ENCODE measurements at regions not wholly inside any gene's neighbourhood (a gene's known extent, or its start where the extent isn't known, plus 50 kb on each side); places are given as distances from the start of the nearest gene placed in this dataset.
A peak's percentile ranks its signal among the peaks of the same experiment; 100 is the strongest.
"Not testable (repeated sequence)": the region's sequence is repeated elsewhere in the genome, so short reads cannot be mapped to it uniquely, and the experiment has no call there.

GRCh38 chr1:29583727-29584126 lies 347.4 kb downstream of the PTPRU start:
- no peak for DNase-seq

GRCh38 chr1:29581256-29581655 lies 344.9 kb downstream of the PTPRU start:
- DNase-seq = no peak

DNA sequence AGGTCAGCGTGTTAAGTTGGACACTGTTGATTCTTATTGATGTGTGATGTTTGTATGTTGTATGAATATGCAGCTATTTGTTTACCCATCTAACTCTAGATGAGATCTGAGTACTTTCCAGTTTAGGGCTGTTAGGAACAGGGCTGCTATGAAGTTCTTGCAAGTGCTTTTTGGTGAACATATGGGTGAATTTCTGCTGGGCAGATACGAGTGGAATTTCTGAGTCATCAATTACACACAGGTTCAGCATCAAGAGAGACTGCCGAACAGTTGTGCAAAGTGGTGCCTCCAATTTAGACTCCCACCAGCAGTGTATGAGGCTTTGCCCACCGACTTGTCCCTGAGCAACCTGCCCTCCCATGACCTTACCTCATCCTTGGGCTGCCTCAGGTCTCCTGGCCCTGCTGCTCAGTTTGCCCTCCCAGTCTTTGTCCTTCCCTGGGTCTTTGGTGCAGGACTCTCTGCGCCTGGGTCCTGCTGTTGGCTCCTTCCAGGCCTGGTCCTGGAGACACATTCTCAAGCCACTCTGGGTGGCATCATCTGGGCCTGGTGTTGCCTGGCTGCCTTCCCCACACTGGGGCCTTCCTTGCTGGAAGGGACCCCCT lies 343.6 kb downstream of the PTPRU start:
- no peak for DNase-seq

DNA sequence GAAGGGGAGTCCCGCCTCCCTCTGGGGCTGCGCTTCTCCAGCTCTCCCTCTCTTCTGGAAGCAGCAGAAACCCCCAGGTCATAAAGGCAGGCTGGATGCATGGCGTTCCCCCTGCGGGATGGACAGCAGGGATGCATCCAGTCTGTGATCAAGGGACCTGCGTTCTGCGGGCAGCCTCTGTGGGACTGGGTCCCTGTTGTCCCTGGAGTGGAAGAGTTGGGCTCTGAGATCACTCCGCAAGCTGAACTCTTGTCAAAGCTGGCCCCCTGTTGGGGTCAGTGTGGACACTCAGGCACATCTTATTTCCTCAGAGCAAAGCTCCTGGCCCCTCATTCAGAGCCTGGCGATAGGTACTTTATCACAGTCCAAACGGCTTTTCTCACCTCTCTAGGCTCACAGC lies 341.2 kb downstream of the PTPRU start:
- DNase-seq = no peak

DNA sequence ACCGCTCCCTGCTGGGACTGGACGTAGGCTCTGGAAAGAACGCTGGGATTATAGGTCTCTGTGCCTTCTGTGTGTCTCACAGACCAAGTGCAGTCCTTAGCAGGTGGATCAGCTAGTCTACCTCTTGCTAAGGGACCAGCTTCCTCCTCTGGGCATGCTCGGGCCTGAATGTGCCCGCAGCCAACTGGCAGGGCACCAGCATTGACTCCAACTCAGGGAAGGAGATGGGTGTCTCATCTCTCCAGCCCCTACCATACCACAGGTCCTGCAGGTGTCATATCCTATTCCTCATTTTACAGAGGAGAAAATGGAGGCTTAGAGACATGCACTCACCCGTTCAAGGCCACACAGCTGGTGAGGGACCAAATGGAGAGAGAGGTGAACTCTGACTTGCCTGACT lies 340.2 kb downstream of the PTPRU start:
- no peak for DNase-seq

DNA sequence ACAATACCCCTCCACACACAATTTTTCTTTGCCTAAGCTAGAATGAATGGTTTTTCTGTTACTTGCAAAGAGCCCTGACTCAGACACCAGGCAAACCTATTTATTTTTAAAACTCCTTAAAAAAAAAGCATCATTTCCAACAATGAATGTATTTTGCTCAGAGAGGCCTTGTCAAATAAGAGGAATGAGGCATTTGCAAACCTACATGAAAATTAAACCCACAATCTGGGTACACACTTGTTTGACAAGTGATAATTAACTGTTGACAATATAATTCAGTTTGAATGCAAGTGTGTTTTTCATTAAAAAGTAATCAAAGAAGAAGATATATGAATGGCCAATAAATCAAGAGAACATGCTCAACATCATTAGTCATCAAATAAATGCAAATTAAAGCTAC lies 339.5 kb downstream of the PTPRU start:
- no peak for DNase-seq

- no peak for DNase-seq
These were observed 339.0 kb downstream of the PTPRU start for GRCh38 chr1:29575277-29575676.

GRCh38 chr1:29574871-29575270 lies 338.5 kb downstream of the PTPRU start:
- DNase-seq = no peak

DNA sequence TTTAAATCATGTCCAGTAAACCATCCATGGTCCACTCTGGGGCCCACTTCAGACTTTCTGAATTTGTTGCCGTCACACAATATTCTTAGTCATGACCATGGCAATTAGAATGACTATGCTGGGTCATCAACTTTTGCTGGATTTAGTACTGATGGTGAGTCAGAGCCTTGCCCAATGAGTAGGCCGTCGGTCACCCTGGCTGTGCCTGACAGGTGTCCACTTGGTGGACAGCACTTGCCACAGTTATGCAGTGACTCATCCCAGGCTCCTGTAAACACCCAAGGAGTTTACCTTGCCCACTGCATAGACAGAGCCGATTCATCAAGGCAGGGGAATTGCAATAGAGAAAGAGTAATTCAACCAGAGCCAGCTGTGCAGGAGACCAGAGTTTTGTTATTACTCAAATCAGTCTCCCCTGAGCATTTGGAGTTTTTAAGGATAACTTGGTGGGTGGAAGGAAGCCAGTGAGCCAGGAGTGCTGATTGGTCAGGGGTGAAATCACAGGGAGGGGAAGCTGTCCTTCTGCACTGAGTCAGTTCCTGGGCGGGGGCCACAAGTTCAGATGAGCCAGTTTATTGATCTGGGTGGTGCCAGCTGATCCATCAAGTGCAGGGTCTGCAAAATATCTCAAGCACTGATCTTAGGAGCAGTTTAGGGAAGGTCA lies 333.8 kb downstream of the PTPRU start:
- no peak for DNase-seq

GRCh38 chr1:29567257-29567656 lies 330.9 kb downstream of the PTPRU start:
- no peak for DNase-seq

DNA sequence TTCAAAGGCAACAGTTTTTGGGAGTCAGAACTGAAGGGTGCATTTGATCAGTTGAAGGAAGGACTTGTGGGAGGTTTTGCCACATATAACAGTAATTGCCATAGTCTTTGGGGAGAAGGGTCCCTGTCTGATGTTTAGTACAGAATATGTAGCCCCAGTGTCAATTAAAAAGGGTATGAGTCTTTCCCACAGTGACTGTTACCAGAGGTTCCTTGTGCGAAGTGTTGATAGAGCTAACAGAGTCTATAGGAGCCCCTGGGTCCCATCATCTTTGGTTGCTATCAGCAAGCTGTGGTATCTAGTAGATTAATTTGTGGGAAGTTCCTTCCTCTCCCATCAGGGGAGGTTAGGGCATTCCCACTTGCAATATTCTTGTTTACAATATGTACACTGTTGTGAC lies 329.2 kb downstream of the PTPRU start:
- no peak for DNase-seq

GRCh38 chr1:29563571-29563970 lies 327.2 kb downstream of the PTPRU start:
- no peak for DNase-seq

DNA sequence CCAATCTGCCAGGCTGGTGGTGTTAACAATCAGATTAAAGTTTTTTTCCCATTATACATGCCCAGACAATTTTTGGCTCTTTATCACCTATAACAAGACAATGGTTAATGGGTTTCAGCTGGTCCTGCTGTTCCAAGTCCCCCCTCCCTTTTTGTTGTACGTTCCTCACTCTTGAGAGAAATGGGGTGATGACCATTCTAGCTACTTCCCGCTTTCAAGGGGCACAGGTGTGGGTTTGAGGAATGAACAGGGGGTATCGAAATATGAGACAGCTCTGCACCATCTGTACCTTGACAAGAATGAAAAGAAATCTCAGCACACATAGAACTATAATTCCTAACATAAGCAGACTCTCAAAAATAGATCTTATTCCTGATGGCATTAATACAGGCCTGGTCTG lies 326.8 kb downstream of the PTPRU start:
- DNase-seq = no peak

DNA sequence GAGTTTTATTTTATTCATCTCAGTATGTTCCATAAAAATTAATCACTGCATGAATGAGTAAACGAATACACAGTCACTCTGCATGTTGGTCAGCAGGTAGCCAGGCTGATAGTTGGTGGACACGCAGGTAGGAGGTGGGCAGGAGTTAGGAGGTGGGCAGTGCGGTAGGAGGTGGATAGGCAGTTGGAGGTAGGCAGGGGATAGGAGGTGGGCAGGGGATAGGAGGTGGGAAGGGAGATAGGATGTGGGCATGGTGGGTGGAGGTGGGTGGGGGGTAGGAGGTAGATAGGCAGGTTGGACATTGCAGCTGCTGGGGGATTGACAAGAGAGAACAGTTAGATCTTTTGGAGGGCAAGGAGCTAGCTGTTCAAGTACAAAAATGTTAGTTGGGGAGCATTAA lies 322.7 kb downstream of the PTPRU start:
- no peak for DNase-seq

DNA sequence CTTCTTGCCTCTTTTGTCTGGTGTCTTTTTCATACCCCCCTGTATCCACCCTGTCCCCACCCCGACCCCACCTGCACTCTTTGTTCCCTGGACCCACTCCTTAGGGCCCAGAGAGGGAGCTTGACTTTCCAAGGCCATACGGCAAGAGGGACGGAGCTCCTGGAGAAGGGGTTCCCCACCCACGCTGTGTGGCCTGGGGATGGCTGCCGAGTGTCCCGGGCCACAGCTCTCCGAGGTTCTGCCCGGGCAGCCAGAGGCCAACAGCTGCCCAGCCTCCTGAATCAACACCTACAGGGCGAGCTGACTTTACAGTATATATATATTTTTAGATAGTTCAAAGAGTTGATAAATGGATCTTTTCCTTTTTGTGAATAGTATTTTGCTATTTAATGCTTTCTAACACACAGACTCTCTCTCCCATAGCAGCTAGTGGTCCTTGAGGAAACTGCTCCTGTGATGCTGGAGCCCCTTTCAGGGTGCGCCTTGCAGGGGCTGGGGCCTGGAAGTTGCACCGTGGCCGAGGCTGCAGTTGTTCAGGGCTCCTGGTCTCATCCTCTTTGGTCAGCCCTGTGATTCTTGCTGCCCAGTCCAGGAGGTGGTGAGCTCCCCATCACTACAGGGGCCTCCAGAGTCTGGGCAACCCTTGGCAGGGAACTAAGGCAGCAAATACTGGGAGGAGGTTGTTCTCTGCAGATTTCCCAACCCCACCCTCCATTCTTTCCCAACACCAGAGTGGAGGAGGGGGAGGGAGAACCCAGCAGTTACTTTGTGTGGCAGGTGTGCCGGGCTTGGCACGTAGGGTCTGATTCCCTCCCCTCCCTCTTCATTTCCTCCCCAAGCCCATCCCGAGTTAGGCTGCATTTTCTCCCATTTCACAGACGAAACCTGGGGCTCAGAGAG lies 321.6 kb downstream of the PTPRU start:
- DNase-seq = no peak

DNA sequence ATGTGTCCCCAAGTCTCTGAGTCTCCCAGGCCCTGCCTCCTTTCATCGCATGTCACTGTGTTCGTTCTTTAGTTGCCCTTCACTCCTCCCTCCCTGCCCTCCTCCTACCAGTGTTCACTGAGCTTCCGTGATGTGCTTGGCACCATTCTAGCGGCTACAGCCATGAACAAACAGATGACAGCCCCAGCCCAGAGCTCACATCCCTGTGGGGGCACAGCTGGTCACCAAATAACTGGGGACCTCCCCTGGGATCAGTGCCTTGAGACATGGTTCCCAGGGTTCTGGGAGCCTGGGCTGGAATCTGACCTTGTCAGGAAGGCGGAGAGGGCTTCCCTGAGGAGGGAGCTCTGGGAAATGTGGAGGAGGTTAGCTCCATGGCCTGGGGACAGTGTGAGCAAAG lies 320.7 kb downstream of the PTPRU start:
- no peak for DNase-seq

DNA sequence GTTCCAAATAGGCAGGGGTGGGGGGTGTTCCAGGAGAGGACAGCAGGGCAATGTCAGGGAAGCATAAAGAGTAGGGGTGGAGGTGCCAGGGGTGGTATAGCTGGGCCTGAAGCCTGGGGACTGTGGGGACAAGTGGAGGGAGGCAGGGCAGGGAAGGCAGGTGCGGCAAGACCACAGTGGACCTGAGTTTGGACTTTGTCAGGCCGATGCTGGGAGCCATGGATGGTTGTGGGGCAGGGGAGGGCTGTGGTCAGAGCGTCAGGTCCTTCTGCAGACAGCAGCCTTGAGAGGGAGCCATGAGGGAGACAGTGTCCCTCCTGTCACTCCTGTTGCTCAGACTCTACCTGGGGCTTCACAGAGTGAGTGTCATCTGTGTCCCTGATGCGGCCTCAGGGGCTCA lies 320.3 kb downstream of the PTPRU start:
- no peak for DNase-seq

DNA sequence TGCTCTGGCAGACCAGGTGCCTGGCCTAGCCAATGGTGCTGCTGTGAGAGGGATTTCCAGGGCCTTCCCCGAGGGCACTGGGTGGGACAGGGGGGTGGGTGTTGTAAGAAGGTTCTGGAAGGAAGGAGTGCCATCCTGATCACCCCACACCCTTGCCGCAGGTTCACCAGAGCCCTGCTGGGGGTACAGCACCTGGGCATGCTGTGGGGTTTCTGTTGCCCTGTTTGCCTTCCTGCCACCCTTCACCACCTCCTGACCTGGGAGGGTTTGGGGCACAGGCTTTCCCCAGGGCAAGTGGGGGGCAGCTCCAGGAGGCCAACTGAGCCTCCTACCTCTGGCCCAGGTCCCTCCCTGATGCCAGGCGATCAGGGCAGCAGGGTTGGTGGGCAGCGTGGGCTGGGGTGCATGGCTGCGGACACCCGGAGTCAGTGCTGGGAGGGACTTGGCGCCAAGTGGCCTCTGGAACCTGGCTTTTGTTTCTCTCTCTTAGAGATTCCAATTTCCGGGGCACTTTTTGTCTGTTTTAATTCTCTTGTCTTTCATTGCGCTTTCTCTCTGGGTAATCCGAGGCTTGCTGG lies 318.8 kb downstream of the PTPRU start:
- DNase-seq = no peak

GRCh38 chr1:29554208-29554778 lies 318.0 kb downstream of the PTPRU start:
- no peak for DNase-seq

GRCh38 chr1:29551123-29551936 lies 315.0 kb downstream of the PTPRU start:
- no peak for DNase-seq

DNA sequence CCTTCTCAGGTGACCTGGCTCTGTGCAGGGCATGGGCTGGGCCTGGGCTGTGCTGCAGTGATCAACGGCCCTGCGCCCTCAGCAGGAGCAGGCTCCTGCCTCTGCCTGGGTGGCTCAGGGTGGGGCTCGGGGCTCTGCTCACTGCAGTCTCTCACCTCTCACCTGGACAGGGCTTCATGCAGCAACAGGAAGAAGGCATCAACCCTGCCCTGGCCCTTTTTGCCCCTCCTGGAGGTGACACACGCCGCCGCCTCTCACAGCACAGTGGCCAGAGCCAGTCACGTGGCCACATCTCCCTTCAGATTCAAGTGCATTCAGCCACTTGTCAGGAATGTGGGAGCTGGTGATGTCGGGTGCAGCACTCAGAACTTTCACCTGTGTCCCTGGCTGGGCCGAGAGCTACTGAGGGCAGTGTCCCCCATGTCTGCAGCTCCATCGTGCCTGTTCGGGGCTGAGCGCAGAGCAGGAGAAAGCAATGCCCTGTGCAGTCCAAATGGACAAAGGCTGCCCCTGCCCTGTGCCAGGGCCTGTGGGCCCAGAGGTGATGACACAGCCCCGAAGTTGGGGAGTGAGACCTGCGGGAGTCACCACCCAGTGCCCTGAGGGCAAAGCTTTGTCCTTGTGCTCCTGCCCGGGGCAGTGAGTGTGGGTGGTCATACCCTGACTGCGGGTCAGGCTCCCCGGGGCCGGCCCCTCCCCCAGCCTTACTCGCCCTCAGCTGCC lies 314.0 kb downstream of the PTPRU start:
- peak; percentile 47 for DNase-seq

DNA sequence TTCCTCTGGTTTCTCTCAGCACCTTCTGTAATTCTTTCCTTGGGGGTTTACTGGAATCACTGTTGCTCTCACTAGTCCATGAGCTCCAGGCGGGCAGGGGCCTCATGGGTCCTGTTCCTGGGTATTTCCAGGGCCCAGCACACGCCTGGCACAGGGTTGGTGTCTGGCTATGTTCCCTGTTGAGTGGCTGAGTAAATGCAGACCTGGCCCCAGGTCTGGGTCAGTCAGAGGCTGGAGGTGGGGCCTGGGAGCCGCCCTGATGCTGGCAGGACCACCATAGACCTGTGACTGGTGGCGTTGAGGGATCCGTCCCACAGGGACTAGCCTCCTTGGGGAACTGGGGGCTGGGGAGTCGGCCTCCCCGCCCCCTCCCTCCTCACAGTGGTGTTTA lies 313.4 kb downstream of the PTPRU start:
- DNase-seq = not testable (repeated sequence)

Data from NCI-H510A treated with DMSO at 0.1 percent for 48 hours (cell line).